ENCODE measurements at regions not wholly inside any gene's neighbourhood (a gene's known extent, or its start where the extent isn't known, plus 50 kb on each side); places are given as distances from the start of the nearest gene placed in this dataset.
"Not testable (repeated sequence)": the region's sequence is repeated elsewhere in the genome, so short reads cannot be mapped to it uniquely, and the experiment has no call there.

DNA sequence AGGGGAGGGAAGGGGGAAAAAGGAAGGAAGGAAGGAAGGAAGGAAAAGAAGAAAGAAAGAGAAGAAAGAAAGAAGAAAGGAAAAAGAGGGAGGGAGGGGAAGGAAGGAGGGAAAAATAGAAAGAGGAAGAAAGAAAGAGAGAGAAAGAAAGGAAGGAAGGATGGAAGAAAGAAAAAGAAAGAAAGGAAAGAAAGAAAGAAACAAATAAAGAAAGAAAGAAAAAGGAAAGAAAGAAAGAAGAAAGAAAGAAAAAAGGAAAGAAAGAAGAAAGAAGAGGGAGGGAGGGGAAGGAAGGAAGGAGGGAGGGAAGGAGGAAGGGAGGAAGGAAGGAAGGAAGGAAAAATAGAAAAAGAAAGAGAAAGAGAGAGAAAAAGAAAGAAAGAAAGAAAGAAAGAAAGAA lies 315.8 kb upstream of the PIK3C3 start:
- in situ Hi-C loops (cut with MboI; ENCODE audit: low sequenced_read_pairs), result no loop called here

DNA sequence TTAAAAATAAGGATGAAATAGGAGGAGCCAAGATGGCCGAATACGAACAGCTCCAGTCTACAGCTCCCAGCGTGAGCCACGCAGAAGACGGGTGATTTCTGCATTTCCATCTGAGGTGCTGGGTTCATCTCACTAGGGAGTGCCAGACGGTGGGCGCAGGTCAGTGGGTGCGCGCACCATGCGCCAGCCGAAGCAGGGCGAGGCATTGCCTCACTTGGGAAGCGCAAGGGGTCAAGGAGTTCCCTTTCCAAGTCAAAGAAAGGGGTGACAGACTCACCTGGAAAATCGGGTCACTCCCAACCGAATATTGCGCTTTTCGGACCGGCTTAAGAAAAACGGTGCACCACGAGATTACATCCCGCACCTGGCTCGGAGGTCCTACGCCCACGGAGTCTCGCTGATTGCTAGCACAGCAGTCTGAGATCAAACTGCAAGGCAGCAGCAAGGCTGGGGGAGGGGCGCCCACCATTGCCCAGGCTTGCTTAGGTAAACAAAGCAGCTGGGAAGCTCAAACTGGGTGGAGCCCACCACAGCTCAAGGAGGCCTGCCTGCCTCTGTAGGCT lies 323.2 kb upstream of the PIK3C3 start:
- in situ Hi-C loops (cut with MboI; ENCODE audit: low sequenced_read_pairs), result not testable (repeated sequence)

DNA sequence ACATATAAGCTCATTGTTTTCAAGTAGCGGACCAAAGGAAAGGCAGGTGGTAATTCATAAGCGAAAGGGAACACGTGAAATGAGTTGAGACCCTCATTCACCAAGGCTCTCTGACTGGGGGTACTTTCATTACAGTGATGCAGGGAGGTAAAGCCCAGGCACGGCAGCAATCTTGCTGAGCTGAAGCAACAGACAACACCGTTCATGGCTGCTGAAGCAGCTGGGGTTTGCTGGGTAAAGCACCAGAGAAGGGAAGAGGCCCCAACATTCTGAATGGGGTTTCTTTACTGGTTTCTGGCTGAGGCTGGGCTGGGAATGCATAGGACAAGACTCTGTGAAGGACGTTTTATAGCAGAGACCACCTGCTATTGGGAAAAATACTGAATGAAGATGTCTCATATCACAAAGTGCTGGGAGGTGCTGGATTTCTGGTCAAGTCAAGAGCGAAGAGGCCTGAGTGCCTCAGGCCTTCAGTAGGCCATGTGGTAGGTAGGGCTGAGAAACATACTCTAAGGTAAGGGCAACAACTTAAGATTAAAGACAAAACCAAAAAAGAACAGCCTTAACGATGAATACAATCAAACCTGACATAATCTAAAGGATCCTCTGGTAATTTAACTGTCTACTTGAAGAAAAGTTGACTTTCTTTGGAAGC lies 324.7 kb upstream of the PIK3C3 start:
- in situ Hi-C loops (cut with MboI; ENCODE audit: low sequenced_read_pairs), result no loop called here

DNA sequence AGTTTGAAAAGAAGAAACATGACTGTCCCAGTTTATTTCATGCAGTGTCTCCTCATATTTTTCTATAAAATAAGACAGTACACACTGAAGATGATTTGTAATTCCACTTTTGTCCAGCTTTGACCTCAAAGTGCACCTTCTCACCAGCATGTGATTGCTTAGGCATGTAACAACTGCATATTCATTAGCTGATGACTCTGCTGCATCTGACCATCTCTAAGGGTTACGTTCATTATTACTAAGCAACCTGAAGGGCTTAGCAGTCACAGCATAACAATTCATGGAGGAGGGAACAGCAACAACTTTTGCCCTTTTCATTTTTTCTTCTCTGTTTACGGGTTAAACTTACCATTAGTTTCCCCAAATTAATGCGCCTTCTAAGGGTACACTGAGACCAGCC lies 330.6 kb upstream of the PIK3C3 start:
- in situ Hi-C loops (cut with MboI; ENCODE audit: low sequenced_read_pairs), result no loop called here

DNA sequence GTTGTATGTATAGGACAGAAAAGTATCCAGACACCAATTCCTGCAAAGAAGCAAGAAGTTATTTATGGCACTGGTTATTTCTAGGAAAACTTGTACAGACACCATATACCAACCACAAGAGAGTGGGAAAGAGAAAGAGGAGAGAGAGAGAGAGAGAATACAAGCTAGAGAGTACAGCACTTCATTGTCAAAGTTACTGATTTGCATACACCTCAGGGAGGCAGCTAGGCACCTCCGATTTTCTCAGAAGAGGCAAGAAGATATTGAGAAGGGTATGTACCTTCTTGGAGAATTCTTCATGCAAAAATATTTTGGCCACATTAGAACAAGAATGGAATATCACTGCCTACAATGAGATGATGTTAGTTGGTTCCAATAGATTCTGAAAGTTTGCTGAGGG lies 333.9 kb upstream of the PIK3C3 start:
- in situ Hi-C loops (cut with MboI; ENCODE audit: low sequenced_read_pairs), result no loop called here

DNA sequence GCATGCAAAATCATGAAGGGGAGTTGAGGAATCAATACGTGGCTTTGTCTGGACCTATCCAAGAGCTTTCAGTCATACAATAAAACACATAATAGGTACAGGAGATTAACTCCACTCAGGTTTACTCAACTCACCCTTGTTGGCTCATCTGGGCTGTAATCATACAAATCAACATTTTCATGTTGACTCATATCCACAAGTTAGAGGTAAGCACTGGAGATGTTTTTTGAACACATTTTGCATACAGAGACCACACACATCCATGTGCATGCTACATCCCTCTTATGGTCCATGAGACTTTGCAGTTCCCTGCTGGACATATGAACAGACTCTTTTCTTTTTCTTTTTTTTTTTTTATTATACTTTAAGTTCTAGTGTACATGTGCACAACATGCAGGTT lies 336.9 kb upstream of the PIK3C3 start:
- in situ Hi-C loops (cut with MboI; ENCODE audit: low sequenced_read_pairs), result no loop called here

DNA sequence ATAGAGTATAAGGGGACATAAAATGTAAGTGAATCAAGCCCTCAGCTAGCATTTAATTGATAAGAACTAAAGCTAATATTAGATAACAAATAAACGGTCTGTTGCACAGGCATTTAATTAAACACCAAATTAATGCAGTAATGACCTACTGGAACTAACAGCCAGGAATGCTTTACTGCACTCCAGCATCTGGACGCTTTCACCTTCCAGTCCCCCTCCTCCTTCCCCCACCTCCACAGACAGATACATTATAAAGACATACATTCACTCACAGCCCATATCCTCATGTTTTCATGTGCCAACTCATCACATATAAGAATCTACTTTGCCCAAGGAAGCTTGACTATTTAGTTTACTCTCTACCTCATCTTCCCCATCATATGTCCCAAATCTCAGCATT lies 337.4 kb upstream of the PIK3C3 start:
- in situ Hi-C loops (cut with MboI; ENCODE audit: low sequenced_read_pairs), result no loop called here

DNA sequence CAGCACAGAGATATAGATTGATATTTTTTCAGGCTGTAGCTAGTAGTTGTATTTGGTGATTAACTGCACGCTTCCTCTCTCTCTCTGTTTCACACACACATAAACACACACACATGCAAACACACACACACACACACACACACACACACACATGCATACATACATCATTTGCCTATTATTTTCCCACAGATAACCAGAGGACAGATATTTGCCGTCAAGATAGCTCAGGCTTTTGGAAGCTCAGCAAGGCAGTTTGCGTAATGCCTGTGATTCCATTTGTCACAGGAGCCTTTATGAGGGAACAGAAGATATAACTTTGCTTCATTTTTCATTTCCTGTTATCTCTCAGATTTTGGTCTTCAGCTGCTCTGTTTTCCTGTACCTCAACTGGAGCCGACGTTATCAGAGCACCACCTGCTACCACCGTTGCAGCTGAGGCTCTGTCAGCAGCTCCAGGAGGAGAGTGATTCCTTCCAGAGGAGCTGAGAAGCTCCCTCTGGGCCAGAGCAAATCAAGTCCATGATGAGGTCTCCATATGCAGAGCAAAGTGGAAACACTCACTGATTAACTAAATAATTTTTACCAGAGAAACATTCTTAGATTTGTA lies 341.9 kb upstream of the PIK3C3 start:
- in situ Hi-C loops (cut with MboI; ENCODE audit: low sequenced_read_pairs), result no loop called here

DNA sequence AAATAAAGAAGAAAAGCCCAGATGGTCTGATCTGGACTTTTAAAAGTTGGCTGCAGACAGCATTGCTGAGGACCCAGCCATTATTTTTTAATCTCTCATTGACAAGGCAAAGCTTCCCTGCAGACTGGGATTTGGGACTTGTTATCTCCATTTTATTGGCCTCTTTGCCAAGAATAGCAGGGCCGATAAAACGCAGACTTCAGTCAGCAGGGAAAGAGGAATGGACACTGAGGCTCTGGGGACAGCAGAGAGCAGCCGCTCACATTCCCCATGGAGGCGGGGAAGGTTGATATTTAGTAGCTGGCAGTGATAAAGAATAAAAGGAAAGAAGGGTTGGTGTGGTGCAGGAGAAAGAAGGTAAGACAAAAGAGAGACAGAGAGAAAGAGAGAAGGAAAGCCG lies 350.1 kb upstream of the PIK3C3 start:
- in situ Hi-C loops (cut with MboI; ENCODE audit: low sequenced_read_pairs), result no loop called here

DNA sequence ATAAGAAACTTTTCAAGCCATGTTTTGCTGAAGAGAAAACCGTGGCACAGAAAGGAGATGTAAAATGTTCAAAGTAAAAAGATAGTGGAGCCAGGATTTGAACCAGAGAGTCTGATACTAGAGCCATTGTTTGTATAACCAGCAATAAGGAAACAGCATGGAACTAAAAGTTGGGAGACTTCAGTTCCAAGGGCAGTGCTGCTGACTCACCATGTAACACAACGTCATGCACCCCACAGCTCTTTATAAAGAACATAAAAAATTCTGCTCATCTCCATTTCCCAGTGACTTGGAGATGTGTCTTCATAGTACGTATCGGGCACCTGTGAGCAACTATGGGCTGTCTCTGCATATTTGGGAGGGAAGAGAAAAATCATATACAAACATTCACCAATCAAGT lies 353.0 kb upstream of the PIK3C3 start:
- in situ Hi-C loops (cut with MboI; ENCODE audit: low sequenced_read_pairs), result no loop called here

DNA sequence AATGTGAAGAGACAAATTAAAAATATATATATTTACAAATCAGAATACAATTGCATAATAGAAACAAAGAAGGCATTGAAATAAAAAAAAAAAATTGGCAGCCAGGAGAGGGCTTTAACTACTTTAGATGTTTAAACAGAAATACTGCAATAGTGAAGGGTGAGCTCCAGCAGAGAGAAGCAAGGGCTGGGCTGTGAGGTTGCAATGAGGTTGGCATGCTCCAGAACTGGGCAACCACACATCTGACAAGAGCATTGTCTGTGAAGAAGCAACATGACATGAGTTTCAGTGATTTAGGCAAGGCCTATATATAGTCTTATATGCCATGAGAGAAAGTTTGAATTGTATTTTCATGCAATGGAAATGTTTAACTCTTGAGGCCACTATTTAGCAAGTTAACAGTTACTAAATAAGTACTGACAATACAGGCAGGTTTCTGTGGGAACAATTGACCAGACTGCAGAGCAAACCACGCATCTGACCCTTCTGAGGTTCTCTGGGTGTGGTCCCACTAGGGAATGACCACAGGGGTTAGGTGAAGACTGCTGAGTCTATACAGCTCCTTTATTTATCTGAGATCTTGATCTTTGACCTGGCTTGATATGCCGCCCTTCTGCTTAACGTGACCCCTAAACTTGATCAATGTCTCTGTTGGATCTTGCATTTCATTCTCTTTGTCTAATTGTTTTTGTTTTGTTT lies 354.2 kb upstream of the PIK3C3 start:
- in situ Hi-C loops (cut with MboI; ENCODE audit: low sequenced_read_pairs), result no loop called here

DNA sequence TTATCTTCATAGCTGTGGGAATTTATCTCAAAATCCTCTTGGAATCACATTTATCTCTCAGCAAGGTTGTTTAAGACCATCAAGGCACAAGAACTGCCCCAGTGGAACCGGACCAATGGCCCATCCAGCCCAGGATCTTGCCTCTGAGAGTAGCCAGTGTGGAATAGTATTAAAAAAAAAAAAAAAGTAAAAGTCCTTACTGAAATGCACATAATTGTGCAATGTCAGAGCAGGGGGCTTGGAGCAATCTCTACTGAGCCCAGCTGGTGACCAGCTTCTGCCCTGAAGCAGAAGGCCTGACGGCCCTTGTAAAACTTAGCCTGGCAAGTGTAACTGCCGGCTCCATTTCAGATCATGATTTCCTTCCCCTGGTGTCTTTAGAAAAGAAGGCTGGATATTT lies 355.6 kb upstream of the PIK3C3 start:
- in situ Hi-C loops (cut with MboI; ENCODE audit: low sequenced_read_pairs), result no loop called here

DNA sequence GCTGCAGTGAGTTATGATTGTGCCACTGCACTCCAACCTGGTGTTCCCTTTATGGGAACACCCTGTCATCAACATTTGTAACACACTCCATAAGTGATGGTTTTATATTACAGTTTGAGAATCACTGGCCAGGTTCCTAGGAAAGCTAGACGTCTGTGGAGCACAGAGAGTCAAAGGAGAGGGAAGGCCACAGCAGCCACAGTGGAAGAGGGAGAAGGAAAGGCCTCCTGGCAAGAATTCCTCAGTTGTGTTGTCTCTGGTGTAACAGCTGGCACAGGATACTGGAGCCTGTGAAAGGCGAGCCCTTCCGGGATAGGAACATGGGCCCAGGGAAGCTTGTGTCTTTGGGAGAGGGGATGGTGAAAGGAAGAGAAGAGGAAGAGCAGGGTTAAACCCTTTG lies 360.5 kb upstream of the PIK3C3 start:
- in situ Hi-C loops (cut with MboI; ENCODE audit: low sequenced_read_pairs), result no loop called here

DNA sequence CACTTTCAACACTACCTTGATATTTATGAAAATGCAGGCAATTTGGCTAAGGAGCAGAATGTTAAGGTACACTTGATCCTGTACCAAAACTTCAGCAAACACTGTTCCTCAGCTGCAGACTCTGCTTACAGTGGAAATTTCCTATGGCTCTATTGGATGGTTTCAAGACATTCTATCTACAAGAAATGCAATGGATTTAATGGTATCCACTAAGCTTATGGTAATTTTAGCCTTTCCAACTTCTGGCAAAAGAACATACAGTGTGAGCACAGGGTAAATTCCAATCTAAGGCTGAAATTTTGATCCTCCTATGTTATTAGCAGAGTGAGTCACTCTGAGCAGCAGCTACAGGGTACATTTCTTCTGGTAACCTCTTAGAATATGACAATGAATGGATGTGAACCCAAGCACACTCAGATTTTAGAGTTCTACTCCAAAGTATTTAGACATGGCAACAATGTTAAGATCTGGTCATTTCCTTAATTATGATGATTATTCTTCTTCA lies 361.8 kb upstream of the PIK3C3 start:
- in situ Hi-C loops (cut with MboI; ENCODE audit: low sequenced_read_pairs), result no loop called here

DNA sequence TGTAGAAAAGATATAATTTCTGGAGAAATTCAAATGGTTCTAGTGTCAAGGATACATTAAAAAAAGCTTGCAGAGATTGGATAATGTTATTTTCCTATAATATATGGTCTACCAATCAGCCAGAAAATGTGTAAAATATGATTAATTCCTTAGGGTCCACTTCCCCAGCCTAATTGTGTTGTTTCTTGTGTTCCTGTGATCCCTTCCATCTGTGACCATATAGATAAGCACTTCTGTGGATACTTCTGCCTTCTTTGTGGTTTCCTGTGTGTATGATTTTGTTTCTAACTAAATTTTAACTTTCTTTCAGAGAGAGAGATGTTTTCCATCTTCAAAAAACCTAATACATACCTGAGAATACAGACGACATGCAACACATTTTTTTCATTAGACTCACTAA lies 367.1 kb upstream of the PIK3C3 start:
- in situ Hi-C loops (cut with MboI; ENCODE audit: low sequenced_read_pairs), result no loop called here

DNA sequence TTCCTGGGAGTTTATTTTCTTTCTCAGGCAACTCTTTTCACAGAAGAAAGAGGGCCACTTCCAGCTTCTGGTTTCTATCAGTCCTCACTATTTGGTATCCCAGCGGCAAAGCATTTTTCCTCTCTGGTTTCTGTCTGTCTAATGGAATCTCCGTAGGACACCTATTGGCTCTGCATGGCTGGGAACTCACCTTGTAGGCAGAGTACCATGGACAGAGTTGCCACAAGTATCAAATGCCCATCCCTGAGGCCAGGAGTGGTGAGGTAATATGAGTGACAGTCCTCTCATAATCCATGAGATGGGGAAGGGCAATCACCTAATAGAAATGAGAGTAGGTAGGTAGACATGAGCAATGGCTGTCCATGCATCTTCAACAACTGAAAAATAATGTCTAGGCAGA lies 369.5 kb upstream of the PIK3C3 start:
- in situ Hi-C loops (cut with MboI; ENCODE audit: low sequenced_read_pairs), result no loop called here

DNA sequence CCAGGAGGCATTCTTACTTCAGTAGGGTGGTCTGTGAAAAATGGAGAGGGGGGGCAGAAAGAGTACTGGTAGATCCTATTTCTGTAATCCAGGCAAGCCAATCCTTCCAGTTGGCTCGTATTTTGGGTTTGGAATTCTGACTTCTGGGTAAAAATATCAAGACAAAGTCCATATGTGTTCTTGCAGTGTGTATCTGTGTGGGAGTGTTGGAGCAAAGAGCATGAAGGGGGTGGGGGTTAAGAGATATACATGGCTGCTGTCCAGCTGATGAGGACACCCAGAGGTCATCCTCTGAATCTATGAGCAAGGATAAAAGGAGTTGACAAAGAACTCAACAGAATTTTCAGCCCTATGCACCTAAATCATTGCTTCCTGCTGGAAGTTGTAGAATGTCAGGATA lies 375.8 kb upstream of the PIK3C3 start:
- in situ Hi-C loops (cut with MboI; ENCODE audit: low sequenced_read_pairs), result no loop called here

DNA sequence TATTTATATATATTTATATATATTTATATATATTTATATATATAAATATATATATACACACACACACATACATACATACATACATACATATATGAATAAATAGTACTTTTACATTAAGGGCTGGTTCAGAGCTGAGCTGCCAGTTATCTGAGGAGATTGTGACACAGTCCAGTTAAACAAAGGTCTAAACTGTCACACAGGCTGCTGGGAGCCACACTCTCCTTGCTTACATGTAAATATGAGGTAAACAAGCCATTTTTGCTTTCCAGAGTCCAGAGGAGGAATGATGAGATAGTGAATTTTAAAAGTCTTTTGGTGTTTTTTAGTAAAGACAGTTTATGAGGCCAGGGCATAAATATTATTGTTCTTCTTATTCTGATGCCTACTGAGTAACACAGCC lies 377.5 kb upstream of the PIK3C3 start:
- in situ Hi-C loops (cut with MboI; ENCODE audit: low sequenced_read_pairs), result no loop called here

DNA sequence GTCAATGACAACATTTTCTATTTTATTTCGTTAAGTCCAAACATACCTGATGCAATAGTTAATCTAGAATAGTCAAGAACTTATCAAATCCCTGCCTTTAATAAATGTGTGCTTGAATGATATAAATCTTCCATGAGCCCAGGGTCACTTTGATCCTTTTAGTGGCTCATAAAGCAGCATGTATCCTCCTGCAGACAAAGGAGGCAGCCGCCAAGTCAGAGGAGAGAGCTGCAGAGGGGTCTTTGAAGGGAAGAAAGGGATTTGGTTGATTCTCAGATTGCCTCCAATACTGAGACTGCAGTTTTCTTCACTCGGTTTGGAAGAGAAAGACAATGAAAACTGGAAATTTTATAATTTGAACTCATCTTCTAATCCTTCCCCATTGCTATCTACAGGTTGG lies 378.4 kb upstream of the PIK3C3 start:
- in situ Hi-C loops (cut with MboI; ENCODE audit: low sequenced_read_pairs), result no loop called here

DNA sequence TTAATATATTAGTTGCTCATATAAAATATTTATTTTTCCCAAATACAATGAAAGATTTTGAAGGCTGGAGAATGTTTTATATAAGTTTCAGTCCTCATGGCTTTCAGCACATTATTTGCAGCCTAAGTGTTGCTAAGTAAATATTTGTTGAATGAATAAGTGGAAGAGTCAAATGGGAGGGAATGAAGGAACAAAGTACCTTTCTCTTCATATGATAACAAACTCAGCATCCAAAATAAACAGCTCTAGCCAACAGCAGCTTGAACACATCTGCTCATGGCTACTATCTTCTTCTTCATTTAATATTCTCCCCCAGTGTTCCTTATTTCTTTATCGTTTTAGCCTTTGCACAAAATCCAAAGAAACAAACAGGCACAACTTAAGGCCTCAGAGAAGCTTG lies 385.2 kb upstream of the PIK3C3 start:
- in situ Hi-C loops (cut with MboI; ENCODE audit: low sequenced_read_pairs), result no loop called here

DNA sequence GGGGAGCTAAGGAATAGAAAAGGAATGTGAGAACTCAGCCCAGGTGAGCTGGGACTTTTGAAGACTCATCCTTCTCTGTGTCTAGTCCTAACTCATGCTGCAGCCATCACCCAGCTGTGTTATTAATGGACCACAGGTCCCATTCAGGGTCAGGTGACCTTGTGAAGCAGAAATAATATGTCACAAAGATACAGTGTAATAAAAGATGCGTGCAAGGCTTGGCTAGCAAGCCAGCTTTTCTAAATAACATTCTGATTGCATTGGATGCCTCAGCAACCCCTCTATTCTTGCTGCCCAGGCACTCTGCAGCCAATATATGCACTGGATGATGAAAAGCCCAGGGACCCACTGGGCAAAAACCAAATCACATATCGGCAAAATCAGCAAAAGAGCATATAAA lies 393.1 kb upstream of the PIK3C3 start:
- in situ Hi-C loops (cut with MboI; ENCODE audit: low sequenced_read_pairs), result no loop called here

DNA sequence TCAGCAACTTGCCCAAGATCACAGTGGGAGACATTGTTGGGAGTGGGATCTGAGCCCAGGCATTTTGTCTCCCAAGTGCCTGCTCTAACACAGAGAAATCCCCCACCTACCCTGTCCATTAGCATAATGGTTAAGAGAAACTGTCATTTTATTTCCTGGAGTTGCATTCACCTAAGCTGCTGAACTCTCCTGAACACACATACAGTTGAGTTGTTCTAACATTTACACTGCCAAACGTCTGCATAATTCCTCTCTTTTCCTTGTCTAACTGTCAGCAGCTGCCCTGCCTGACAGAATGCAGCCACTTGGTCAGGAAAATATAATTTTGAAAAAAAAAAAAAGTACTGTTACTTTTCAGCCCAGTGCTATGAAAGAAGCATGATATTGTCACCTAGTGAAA lies 396.3 kb upstream of the PIK3C3 start:
- in situ Hi-C loops (cut with MboI; ENCODE audit: low sequenced_read_pairs), result no loop called here

All from HL-60/S4 treated with retinoic acid at 250 ng/mL for 4 days and 3 days (cell line).